GM21619 (cell line): ENCODE measurements at regions not wholly inside any gene's neighbourhood (a gene's known extent, or its start where the extent isn't known, plus 50 kb on each side); places are given as distances from the start of the nearest gene placed in this dataset.
"Not testable (repeated sequence)": the region's sequence is repeated elsewhere in the genome, so short reads cannot be mapped to it uniquely, and the experiment has no call there.

Experiments used
- ATAC-seq: cut with Tn5 transposase; IDR thresholded peaks from one replicate; pipeline ENCODE4 v1.9.1; 2021; ENCODE audit not compliant: unreplicated experiment

GRCh38 chr4:66855956-66856355 lies 689.3 kb downstream of the CENPC start:
- ATAC-seq, result no peak

- no peak for ATAC-seq
Measured at GRCh38 chr4:66853845-66854244, 691.5 kb downstream of the CENPC start.

- ATAC-seq, result no peak
Measured at GRCh38 chr4:66852843-66853242, 692.5 kb downstream of the CENPC start.

- no peak for ATAC-seq
Measured at GRCh38 chr4:66849596-66849995, 695.7 kb downstream of the CENPC start.

- no peak for ATAC-seq
Measured at GRCh38 chr4:66842724-66843088, 702.6 kb downstream of the CENPC start.

GRCh38 chr4:66842026-66842723 lies 703.1 kb downstream of the CENPC start:
- ATAC-seq, result no peak

- no peak for ATAC-seq
Measured at GRCh38 chr4:66840178-66840577, 705.1 kb downstream of the CENPC start.

- no peak for ATAC-seq
Measured at GRCh38 chr4:66837279-66837922, 707.9 kb downstream of the CENPC start.

- ATAC-seq, result no peak
Measured at GRCh38 chr4:66829310-66829709, 716.0 kb downstream of the CENPC start.

- no peak for ATAC-seq
Measured at GRCh38 chr4:66820681-66821080, 724.6 kb downstream of the CENPC start.

- no peak for ATAC-seq
Measured at GRCh38 chr4:66814277-66814676, 731.0 kb downstream of the CENPC start.

GRCh38 chr4:66805582-66805981 lies 739.7 kb downstream of the CENPC start:
- no peak for ATAC-seq

- no peak for ATAC-seq
Measured at GRCh38 chr4:66804979-66805378, 740.3 kb downstream of the CENPC start.

- ATAC-seq, result no peak
Measured at GRCh38 chr4:66797608-66798007, 747.7 kb downstream of the CENPC start.

- ATAC-seq, result no peak
Measured at GRCh38 chr4:66795724-66796123, 749.6 kb downstream of the CENPC start.

- no peak for ATAC-seq
Measured at GRCh38 chr4:66794390-66795034, 750.8 kb downstream of the CENPC start.

- no peak for ATAC-seq
Measured at GRCh38 chr4:66791686-66792085, 753.6 kb downstream of the CENPC start.

GRCh38 chr4:66785479-66785878 lies 759.8 kb downstream of the CENPC start:
- no peak for ATAC-seq

- not testable (repeated sequence) for ATAC-seq
Measured at GRCh38 chr4:66782751-66783150, 762.6 kb downstream of the CENPC start.

GRCh38 chr4:66777097-66777496 lies 768.2 kb downstream of the CENPC start:
- ATAC-seq, result no peak

- ATAC-seq, result no peak
Measured at GRCh38 chr4:66769441-66769840, 775.9 kb downstream of the CENPC start.

GRCh38 chr4:66767442-66767841 lies 777.9 kb downstream of the CENPC start:
- ATAC-seq, result no peak
